PFSK-1 (cell line): ENCODE measurements at regions not wholly inside any gene's neighbourhood (a gene's known extent, or its start where the extent isn't known, plus 50 kb on each side); places are given as distances from the start of the nearest gene placed in this dataset.

ENCODE experiments used
- FOXP2 ChIP-seq: optimal IDR thresholded peaks from 2 replicates; pipeline ENCODE3; 2011; ENCODE audit warnings: borderline replicate concordance, control low read depth, inconsistent platforms; ENCODE audit not compliant: insufficient read depth; ENCODE audit errors: extremely low read length, extremely low read depth
- POLR2AphosphoS5 ChIP-seq: IDR thresholded peaks from 2 replicates; pipeline ENCODE4 v1.6.1; 2012; ENCODE audit warnings: low read depth, mild to moderate bottlenecking, control low read depth, low read length, moderate library complexity
- SIN3A ChIP-seq: IDR thresholded peaks from 2 replicates; pipeline ENCODE4 v1.6.1; 2012; ENCODE audit warnings: mild to moderate bottlenecking, low read length, moderate library complexity, borderline replicate concordance; ENCODE audit not compliant: insufficient read depth
- TAF1 ChIP-seq: IDR thresholded peaks from 2 replicates; pipeline ENCODE4 v1.6.1; 2012; ENCODE audit warnings: low read length, control low read depth, borderline replicate concordance; ENCODE audit not compliant: insufficient read depth
- TF ChIP-seq, protein P1 (sequence below), 2 experiments: IDR thresholded peaks; 2 replicates each; pipeline versions ENCODE4 v1.6.1 to v1.8.0; 2011 to 2012; ENCODE audit warnings: low read depth in 2 of 2, low read length in 2 of 2, control low read depth in 1 of 2, inconsistent platforms in 1 of 2, mild to moderate bottlenecking in 1 of 2, moderate library complexity in 1 of 2; ENCODE audit not compliant: insufficient read depth in 1 of 2

DNA sequence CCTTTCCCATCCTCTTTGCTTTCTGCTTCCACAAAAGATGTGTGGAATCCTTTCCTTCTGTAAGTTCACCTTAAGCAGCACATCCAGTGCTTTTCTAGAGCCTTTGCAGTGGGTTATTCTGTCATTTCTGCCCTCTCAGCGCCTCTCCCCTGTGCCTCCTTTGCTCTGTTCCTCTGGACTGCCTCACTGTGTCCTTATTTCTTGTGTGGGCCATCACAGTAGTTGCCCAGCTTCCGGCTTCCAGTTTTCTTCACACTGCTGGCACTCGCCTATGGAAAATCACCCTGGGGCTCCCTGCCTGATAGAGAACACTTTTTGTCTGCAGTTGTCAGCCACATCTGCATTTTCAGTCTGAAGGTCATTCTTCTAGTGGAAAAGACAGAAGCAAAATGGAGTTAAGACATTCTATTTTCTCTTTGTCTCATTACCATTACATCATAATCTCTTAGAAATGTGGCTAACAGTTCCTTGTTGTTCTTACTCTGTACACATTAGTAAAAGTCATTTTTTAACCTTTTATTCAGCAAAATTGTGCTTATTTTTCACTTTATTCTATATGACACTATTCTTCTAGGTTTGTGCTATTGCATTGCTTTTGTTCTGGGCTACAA is 64.1 kb upstream of the ZNF608 start:
- TF ChIP-seq SIN3A = no peak
- no peak for TF ChIP-seq TAF1
- TF ChIP-seq, protein P1, sequence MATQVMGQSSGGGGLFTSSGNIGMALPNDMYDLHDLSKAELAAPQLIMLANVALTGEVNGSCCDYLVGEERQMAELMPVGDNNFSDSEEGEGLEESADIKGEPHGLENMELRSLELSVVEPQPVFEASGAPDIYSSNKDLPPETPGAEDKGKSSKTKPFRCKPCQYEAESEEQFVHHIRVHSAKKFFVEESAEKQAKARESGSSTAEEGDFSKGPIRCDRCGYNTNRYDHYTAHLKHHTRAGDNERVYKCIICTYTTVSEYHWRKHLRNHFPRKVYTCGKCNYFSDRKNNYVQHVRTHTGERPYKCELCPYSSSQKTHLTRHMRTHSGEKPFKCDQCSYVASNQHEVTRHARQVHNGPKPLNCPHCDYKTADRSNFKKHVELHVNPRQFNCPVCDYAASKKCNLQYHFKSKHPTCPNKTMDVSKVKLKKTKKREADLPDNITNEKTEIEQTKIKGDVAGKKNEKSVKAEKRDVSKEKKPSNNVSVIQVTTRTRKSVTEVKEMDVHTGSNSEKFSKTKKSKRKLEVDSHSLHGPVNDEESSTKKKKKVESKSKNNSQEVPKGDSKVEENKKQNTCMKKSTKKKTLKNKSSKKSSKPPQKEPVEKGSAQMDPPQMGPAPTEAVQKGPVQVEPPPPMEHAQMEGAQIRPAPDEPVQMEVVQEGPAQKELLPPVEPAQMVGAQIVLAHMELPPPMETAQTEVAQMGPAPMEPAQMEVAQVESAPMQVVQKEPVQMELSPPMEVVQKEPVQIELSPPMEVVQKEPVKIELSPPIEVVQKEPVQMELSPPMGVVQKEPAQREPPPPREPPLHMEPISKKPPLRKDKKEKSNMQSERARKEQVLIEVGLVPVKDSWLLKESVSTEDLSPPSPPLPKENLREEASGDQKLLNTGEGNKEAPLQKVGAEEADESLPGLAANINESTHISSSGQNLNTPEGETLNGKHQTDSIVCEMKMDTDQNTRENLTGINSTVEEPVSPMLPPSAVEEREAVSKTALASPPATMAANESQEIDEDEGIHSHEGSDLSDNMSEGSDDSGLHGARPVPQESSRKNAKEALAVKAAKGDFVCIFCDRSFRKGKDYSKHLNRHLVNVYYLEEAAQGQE (IDR thresholded peaks at IDR 0.05; ENCODE audit: insufficient read depth in 1 of 2, low read depth in 2 of 2, low read length in 2 of 2) = no peak
- no peak for TF ChIP-seq FOXP2
- TF ChIP-seq POLR2AphosphoS5 = no peak
